K562 (cell line): ENCODE measurements at regions not wholly inside any gene's neighbourhood (a gene's known extent, or its start where the extent isn't known, plus 50 kb on each side); places are given as distances from the start of the nearest gene placed in this dataset.
A peak's percentile ranks its signal among the peaks of the same experiment; 100 is the strongest.

ENCODE experiments used
- CAMTA2 ChIP-seq: fragments of 250-450 bp; sonication (Bioruptor Pico); conservative IDR thresholded peaks from 2 replicates; pipeline ENCODE4 v1.5.1; 2022
- CBX2 ChIP-seq: fragments of 200-600 bp; sonication (generic); IDR thresholded peaks from one replicate; pipeline ENCODE4 v1.6.1; 2012; ENCODE audit warnings: mild to moderate bottlenecking, low read length, inconsistent platforms; ENCODE audit not compliant: insufficient read depth, poor library complexity, severe bottlenecking
- CBX3 ChIP-seq, 2 experiments: IDR thresholded peaks; 1 replicate in 1 of 2; 2 replicates in 1 of 2; pipeline ENCODE4 v1.6.1; 2012; ENCODE audit warnings: inconsistent platforms in 2 of 2, low read length in 2 of 2, borderline replicate concordance in 1 of 2, control low read depth in 1 of 2
- CHD1 ChIP-seq: fragments of 200-600 bp; sonication (generic); IDR thresholded peaks from one replicate; pipeline ENCODE4 v1.6.1; 2012; ENCODE audit warnings: mild to moderate bottlenecking, moderate library complexity, low read length, inconsistent platforms
- EHMT2 ChIP-seq: fragments of 450-650 bp; IDR thresholded peaks from 2 replicates; pipeline ENCODE4 v1.6.1; 2018; ENCODE audit warnings: antibody characterized with exemption
- EP400 ChIP-seq: fragments of 450-650 bp; IDR thresholded peaks from 2 replicates; pipeline ENCODE4 v1.6.1; 2017; ENCODE audit warnings: antibody characterized with exemption, mild to moderate bottlenecking, moderate library complexity
- GABPB2 ChIP-seq: fragments of 250-450 bp; sonication (Bioruptor Pico); conservative IDR thresholded peaks from 2 replicates; pipeline ENCODE4 v1.5.1; 2021; ENCODE audit warnings: mild to moderate bottlenecking
- HDAC1 ChIP-seq, 2 experiments: fragments of 450-650 bp; IDR thresholded peaks; 2 replicates each; pipeline ENCODE4 v1.6.1; 2016 to 2017; ENCODE audit warnings: inconsistent platforms in 1 of 2, mild to moderate bottlenecking in 1 of 2, moderate library complexity in 1 of 2
- MCM3 ChIP-seq: fragments of 450-650 bp; IDR thresholded peaks from 2 replicates; pipeline ENCODE4 v1.6.1; 2016
- MIER1 ChIP-seq: fragments of 450-650 bp; IDR thresholded peaks from 2 replicates; pipeline ENCODE4 v1.6.1; 2016; ENCODE audit warnings: antibody characterized with exemption, mild to moderate bottlenecking, low read depth
- NCOA4 ChIP-seq: fragments of 450-650 bp; IDR thresholded peaks from 2 replicates; pipeline ENCODE4 v1.6.1; 2018; ENCODE audit warnings: mild to moderate bottlenecking; ENCODE audit not compliant: partially characterized antibody
- POLR2A ChIP-seq: fragments of 450-650 bp; conservative IDR thresholded peaks from 2 replicates; pipeline ENCODE4 v1.6.1; 2016
- POLR2H ChIP-seq: IDR thresholded peaks from 2 replicates; pipeline ENCODE4 v1.6.1; 2016; ENCODE audit warnings: missing genetic modification characterization, low read depth, mild to moderate bottlenecking, control low read depth, missing compliant biosample characterization, moderate library complexity
- RFX1 ChIP-seq: fragments of 450-650 bp; IDR thresholded peaks from 2 replicates; pipeline ENCODE4 v1.6.1; 2016; ENCODE audit warnings: mild to moderate bottlenecking, moderate library complexity
- RFX5 ChIP-seq: IDR thresholded peaks from 2 replicates; pipeline ENCODE4 v1.6.1; 2011; ENCODE audit warnings: low read depth, mild to moderate bottlenecking, improper control_type of control experiment, low read length
- SLC30A9 ChIP-seq: fragments of 250-450 bp; sonication (Bioruptor Pico); IDR thresholded peaks from 2 replicates; pipeline ENCODE4 v1.8.0; 2022; ENCODE audit warnings: mild to moderate bottlenecking, moderate library complexity
- SMAD1 ChIP-seq: fragments of 150-350 bp; IDR thresholded peaks from 2 replicates; pipeline ENCODE4 v1.6.1; 2014; ENCODE audit warnings: low read length, low read depth; ENCODE audit not compliant: partially characterized antibody
- SRSF3 ChIP-seq: fragments of 200-400 bp; formaldehyde crosslinking; IDR thresholded peaks from 2 replicates; pipeline ENCODE4 v1.6.1; 2016; ENCODE audit warnings: mild to moderate bottlenecking, low read length, moderate library complexity; ENCODE audit not compliant: insufficient read depth
- TAF9B ChIP-seq: fragments of 450-650 bp; IDR thresholded peaks from 2 replicates; pipeline ENCODE4 v1.6.1; 2018; ENCODE audit warnings: mild to moderate bottlenecking; ENCODE audit not compliant: partially characterized antibody
- TFAM ChIP-seq: fragments of 250-450 bp; sonication (Bioruptor Pico); conservative IDR thresholded peaks from 2 replicates; pipeline ENCODE4 v1.5.0; 2021; ENCODE audit warnings: mild to moderate bottlenecking, moderate library complexity
- U2AF1 ChIP-seq: fragments of 200-400 bp; formaldehyde crosslinking; optimal IDR thresholded peaks from 2 replicates; pipeline ENCODE3; 2017; ENCODE audit warnings: mild to moderate bottlenecking, low read depth, low read length, moderate library complexity
- ZNF184 ChIP-seq: sonication (generic); formaldehyde crosslinking; IDR thresholded peaks from 2 replicates; pipeline ENCODE4 v1.5.0; 2020; ENCODE audit warnings: missing genetic modification reagents
- ZNF354B ChIP-seq: fragments of 250-450 bp; sonication (Bioruptor Pico); IDR thresholded peaks from 2 replicates; pipeline ENCODE4 v1.4.0; 2020
- TF ChIP-seq, protein P1 (sequence below): fragments of 150-350 bp; IDR thresholded peaks from 2 replicates; pipeline ENCODE4 v1.6.1; 2014; ENCODE audit warnings: low read depth, mild to moderate bottlenecking, low read length, borderline replicate concordance
- TF ChIP-seq, protein P2 (sequence below): sonication (generic); formaldehyde crosslinking; IDR thresholded peaks from 2 replicates; pipeline ENCODE4 v1.8.1; 2023; ENCODE audit warnings: mild to moderate bottlenecking, missing genetic modification reagents

DNA sequence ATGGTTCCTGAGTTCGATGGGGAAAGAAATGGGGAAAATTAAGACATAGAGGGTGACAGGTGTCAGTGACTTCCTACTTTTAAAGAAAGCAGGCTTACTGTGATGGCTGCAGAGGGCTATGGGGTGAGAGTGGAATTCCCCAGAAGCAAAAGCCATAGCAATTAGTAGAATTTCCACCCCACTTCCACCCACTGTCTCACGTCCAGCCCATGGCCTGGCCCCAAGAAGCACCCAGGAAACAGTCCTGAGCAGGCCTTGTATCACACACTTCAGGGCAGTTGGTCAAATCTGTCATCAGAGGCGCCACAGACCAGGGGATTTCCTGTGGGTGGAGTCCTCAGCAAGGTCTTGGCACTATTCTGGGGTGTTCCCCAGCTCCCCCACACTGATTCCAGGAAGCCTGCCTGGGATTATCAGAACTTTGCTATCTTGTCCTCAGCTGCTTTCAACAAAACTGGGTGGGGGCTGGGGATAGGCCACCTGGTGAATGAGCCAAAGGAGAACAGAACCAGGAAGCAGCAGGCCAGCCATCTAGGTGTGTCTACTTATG, 120.1 kb upstream of the CCND2 start (continued):
- TF ChIP-seq, protein P1, sequence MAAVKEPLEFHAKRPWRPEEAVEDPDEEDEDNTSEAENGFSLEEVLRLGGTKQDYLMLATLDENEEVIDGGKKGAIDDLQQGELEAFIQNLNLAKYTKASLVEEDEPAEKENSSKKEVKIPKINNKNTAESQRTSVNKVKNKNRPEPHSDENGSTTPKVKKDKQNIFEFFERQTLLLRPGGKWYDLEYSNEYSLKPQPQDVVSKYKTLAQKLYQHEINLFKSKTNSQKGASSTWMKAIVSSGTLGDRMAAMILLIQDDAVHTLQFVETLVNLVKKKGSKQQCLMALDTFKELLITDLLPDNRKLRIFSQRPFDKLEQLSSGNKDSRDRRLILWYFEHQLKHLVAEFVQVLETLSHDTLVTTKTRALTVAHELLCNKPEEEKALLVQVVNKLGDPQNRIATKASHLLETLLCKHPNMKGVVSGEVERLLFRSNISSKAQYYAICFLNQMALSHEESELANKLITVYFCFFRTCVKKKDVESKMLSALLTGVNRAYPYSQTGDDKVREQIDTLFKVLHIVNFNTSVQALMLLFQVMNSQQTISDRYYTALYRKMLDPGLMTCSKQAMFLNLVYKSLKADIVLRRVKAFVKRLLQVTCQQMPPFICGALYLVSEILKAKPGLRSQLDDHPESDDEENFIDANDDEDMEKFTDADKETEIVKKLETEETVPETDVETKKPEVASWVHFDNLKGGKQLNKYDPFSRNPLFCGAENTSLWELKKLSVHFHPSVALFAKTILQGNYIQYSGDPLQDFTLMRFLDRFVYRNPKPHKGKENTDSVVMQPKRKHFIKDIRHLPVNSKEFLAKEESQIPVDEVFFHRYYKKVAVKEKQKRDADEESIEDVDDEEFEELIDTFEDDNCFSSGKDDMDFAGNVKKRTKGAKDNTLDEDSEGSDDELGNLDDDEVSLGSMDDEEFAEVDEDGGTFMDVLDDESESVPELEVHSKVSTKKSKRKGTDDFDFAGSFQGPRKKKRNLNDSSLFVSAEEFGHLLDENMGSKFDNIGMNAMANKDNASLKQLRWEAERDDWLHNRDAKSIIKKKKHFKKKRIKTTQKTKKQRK, result no peak
- TF ChIP-seq SMAD1, result no peak
- TF ChIP-seq MCM3, result no peak
- TF ChIP-seq EP400, result peak; percentile 71
- no peak for TF ChIP-seq CHD1
- no peak for TF ChIP-seq TFAM
- TF ChIP-seq RFX1, result no peak
- TF ChIP-seq GABPB2, result no peak
- TF ChIP-seq POLR2A, result 0 out of 2 replicates have a peak, but pooled peaks have one; percentile 34
- no peak for TF ChIP-seq CAMTA2 (CRISPR knock-in tag)
- peak; percentile 97 for TF ChIP-seq TAF9B
- peak in 1 of 2 experiments; percentile 11; a peak in 1 of 3 replicates for TF ChIP-seq CBX3 (IDR thresholded peaks at IDR 0.05; ENCODE audit: borderline replicate concordance in 1 of 2, low read length in 2 of 2)
- TF ChIP-seq SLC30A9 (CRISPR knock-in tag), result no peak
- TF ChIP-seq ZNF184, result no peak
- no peak for TF ChIP-seq ZNF354B
- no peak for TF ChIP-seq SRSF3
- peak; percentile 34; the same call in 1 of the 2 replicates for TF ChIP-seq EHMT2
- TF ChIP-seq HDAC1 (IDR thresholded peaks at IDR 0.05), result peak in 1 of 2 experiments; percentile 80; a peak in 2 of 4 replicates
- no peak for TF ChIP-seq RFX5
- no peak for TF ChIP-seq NCOA4
- TF ChIP-seq, protein P2, sequence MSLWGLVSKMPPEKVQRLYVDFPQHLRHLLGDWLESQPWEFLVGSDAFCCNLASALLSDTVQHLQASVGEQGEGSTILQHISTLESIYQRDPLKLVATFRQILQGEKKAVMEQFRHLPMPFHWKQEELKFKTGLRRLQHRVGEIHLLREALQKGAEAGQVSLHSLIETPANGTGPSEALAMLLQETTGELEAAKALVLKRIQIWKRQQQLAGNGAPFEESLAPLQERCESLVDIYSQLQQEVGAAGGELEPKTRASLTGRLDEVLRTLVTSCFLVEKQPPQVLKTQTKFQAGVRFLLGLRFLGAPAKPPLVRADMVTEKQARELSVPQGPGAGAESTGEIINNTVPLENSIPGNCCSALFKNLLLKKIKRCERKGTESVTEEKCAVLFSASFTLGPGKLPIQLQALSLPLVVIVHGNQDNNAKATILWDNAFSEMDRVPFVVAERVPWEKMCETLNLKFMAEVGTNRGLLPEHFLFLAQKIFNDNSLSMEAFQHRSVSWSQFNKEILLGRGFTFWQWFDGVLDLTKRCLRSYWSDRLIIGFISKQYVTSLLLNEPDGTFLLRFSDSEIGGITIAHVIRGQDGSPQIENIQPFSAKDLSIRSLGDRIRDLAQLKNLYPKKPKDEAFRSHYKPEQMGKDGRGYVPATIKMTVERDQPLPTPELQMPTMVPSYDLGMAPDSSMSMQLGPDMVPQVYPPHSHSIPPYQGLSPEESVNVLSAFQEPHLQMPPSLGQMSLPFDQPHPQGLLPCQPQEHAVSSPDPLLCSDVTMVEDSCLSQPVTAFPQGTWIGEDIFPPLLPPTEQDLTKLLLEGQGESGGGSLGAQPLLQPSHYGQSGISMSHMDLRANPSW, result no peak
- TF ChIP-seq MIER1, result no peak
- no peak for TF ChIP-seq U2AF1
- 0 out of 2 replicates have a peak, but pooled peaks have one; percentile 50 for TF ChIP-seq POLR2H (tag)
- no peak for TF ChIP-seq CBX2
